ENCODE measurements at regions not wholly inside any gene's neighbourhood (a gene's known extent, or its start where the extent isn't known, plus 50 kb on each side); places are given as distances from the start of the nearest gene placed in this dataset.
A peak's percentile ranks its signal among the peaks of the same experiment; 100 is the strongest.
"Not testable (repeated sequence)": the region's sequence is repeated elsewhere in the genome, so short reads cannot be mapped to it uniquely, and the experiment has no call there.

DNA sequence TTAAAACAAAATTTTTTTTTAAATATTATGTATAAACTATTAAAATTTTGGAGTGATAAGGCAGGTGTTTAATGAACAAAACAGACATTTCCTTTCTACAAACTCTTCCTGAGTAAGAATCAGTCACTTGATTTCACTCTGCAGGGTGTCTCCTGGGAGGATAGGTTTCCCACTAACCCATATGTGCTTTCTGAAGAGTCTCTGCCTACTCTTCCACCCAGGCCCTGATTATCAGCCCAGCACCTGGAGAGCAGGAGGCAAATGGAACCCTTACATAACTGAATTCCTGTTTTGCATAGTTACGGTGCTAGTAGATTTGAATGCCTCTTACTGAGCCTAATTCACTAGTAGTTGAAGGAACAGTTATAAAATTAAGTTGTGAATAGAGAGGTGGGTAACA lies 1718.6 kb downstream of the SUCLG1 start:
- DNase-seq = no peak

DNA sequence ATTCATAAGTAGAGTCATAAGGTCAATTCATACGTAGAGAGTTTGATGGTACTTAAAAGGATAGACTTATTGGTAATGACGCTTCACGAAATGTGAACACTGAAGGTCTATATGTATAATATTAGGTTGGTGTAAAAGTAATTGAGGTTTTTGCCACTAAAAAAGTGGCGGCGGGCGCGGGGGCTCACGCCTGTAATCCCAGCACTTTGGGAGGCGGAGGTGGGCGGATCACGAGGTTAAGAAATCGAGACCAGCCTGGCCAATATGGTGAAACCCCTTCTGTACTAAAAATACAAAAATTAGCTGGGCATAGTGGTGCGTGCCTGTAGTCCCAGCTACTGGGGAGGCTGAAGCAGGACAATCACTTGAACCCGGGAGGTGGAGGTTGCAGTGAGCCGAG lies 1721.1 kb downstream of the SUCLG1 start:
- not testable (repeated sequence) for DNase-seq

DNA sequence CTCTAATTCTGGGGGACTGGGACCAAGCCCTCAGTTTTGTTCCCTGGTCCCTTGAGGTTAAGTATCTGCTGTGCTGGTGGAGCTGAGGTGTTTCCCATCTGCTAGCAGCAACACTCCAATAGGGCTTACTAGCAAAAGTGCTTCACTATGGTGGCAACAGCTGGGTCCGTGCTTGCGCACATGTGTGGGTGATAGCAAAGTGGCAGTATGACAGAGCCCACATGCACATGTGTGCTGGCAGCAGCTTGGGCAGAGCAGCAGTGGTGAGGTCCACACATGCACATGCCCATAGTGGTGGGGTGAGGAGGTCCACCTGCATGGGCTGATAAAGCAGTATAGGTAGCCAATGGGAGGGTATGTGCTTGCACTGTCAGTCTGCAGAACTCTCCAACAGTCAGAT lies 1723.7 kb downstream of the SUCLG1 start:
- DNase-seq = no peak

DNA sequence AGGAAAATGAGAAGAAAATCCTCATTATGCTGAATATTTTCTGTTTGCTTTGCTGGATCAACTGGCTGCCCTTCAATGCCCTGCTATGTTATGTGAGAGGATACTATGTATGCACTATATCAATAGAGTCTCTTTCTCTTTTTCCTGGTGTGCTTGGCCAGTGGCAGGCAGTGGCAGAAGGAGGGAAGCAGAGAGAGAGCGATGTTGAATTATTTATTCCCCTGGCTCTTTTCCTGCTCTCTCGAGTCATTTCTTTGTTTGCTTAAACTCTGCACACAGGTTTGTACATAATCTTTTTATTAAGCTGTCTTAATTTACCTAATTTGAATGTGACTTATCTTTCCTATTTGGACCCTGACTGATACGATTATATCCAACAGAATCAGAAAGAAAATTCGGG lies 1727.3 kb downstream of the SUCLG1 start:
- DNase-seq = peak; percentile 6

DNA sequence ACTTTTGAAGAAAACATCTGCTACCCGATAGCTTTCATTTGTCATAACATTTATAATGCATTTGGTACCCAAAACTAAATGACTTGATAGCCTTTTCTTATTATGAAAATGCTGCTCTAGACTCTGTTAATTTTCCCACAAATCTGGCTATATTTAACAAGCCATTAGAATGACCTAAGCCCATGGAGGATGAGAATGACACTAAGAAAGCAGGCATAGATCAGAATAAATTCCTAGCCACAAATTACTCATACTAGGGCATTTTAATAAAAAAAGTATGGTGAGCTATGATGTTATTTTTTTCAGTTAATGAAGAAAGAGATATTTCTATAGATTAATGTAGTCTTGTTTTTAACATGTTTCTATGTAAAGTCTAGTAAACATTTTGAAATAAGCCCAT lies 1728.3 kb downstream of the SUCLG1 start:
- DNase-seq = no peak

DNA sequence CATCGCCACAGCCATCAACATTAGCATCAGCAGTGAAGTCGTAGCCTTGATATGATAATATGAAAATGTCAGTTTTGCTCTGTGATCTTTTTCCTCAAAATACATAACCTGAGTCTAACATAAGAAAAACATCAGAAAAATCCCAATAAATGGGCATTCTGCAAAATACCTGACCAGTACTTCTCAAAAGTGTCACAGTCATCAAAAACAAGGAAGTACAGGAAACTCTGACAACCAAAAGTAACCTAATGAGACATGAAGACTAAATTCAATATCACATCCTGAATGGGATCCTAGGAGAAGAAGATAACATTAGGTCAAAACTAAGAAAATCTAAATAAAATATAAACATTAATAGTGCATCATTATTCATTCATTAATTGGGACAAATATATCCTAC lies 1731.0 kb downstream of the SUCLG1 start:
- DNase-seq = no peak

DNA sequence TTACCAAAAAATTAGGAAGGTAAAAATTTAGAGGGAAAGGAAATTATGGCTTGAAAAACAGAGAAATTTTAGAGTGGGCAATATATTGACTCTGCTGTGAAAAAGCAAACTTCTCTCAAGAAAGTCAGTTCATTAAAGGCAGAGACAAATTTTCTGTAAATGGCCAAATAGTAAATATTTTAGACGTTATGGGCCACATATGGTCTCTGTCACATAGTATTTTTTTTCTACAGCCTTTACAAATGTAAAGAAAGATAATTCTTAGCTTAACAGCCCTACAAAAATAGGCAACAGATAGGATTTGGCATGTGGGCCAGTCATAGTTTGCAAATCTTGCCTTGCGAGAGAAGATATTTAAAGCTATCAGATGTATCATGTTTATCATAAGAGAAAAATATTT lies 1750.4 kb downstream of the SUCLG1 start:
- DNase-seq = no peak

DNA sequence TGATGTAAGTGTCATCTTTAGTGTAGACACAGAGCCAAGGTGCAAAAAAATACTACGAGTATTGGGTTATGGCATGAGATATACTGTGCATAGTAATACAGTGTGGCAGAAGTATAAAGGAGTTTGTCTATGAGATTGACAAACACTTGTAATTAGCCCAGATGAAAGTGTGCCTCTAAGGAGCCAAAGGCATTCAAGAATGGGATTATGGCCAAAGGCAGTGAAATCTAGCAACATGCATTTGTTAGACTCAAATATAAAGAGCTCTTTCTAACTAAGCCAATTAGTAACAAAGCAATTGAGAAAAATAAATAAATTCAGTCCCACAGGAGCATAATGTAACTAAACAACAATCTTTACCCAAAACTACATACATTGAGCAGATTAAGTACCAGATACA lies 1761.8 kb downstream of the SUCLG1 start:
- no peak for DNase-seq

DNA sequence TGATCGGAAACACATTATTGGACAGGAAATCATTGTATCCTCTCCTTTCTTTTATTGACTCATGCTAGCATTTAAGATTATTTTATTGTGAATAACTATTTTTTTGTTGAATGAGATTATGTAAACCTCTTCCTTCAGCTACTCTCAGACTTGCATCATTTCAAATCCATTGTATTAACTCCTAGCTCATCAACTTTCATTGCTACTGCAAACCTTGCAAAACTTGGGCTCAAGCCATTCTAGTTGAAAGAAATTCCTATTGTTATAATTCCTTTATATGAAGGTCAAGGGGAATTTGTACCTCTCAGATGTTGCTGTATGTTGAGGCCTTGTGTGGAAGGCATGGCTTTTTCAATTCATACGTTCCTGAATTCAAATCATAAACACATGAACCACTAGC lies 1764.6 kb downstream of the SUCLG1 start:
- DNase-seq = no peak

DNA sequence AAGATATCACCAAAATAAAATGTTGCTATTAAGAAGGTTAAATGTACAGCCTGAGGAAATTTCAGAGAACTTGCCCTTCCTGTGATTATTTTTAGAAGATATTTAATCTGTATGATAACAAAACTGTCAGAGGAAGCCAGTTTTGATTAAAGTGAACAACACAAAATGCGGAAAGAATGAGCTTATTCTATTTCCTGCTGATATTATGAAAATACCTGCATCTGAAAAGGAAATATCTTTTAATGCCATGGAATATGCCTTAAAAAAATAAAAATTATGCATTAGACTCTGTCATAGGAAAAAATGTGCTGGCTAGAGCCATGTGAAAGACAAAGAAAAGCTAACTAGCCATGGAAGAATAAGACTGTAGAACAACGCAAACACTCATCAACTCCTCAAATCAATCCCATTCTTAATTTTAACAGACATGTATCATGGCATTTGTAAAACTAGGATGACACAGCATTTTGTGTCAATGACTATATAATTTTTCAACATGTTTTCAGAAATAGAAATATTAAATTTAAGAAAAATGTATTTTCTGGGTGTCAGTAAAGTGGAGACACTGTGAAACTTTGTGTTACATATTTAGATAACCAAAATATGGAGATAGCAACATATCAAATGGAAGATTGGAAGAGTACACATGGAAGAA lies 1768.2 kb downstream of the SUCLG1 start:
- DNase-seq = no peak

DNA sequence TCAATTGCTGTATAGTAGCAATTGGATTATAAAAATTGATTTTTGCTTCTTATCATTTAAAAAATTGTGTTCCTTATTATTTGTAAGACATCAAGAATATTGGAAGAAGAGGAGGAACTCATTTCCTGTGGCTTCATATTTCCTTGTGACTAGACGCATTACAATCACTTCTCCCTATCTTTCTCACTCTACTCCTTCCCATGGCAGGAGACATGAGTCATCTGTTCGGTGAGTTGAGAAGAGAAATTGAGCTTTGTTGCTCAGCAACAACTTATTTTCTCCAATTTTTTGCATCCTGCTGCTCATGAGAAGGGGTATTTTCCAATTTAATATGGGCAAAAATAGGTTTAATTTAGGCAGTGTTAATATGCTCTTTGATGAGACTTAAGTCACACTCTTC lies 1783.9 kb downstream of the SUCLG1 start:
- no peak for DNase-seq

DNA sequence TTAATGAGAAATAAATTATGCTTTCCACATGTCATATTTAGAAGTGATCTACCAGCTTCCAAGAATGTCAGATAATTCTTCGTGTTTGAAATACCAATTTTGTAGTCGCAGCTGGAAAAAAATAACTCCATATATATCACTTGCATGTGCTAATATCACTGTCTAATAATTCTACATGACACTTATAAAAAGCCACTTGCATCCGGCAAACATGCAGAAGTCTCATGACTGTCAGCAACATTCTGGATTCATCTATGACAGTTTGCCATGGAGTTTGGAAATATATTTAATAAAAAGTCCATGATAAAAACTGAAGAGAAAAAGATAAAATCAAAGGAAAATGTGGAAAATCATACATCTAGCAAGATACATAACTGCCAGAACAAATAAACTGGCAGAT lies 1784.4 kb downstream of the SUCLG1 start:
- no peak for DNase-seq

DNA sequence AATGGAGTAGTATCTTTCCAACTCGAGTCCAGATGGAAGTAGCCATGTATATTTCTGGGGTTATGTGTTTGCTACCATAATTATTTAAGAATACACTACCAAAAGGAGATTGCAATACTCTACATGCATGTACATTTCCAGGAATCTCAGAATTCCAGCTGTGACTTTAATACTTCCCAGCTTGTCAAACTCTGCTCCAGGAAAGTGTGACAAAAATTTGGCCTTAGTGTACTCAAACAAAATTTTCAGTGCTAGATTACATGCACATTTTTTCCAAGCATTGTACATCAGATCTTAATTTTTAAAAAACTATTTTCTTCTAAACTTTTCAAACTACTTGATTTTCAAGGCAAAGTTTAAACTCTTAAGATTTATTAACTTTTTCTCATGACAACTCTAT lies 1791.6 kb downstream of the SUCLG1 start:
- no peak for DNase-seq

DNA sequence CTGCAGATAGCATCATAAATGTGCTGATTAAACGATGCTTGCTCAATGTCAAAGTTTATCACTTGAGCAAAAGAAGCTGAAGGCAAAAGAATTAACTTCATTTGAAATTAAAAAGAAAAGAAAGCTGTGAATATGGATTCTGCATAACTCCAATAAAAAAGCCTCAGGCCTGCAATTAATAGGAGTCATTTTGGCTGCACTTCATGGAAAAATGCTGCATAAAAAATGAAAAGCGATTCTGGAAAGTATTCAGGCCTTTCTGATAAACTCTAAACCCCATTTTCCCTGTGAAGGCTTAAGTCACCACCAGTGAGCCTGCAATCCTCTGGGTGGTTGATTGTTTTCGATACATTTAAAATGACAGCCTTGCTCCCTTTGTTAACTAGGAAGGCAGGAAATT lies 1793.4 kb downstream of the SUCLG1 start:
- DNase-seq = no peak

DNA sequence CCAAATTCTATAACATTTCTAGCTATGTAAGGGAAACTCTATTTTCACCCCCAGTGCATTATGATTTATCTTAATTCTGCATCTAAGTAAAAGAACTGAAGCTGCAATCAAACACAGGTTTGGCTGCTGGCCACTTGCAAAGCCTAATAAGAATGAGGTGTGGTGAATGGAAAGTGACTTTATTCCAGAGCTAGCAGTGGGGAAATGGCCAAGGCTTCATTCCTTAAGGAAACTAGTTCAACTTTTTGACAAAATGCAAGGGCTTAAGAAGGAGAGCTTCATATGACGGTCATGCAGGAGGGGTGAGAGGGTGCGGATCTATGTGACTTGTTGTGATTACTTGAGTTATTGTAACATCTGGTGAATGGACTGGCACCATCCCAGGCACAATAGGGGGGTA lies 1802.0 kb downstream of the SUCLG1 start:
- DNase-seq = no peak

DNA sequence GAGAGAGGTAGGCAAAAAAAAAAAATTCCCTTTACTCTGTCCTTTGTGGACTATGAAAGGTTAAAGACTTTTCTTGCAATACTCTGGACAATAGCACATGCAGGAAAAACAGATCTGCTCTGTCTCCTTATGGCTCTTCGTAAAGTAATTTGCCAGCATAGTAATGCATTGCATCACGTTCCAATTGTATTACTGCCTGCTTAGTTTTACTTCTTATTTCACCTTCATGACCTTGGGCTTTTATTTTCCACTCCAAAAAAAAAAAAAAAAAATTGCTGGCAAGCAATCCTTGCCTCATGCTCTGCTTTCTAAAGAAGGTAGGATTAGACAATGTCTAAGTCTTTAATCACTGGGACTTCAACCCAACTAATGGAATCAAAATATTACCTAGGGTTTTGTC lies 1802.7 kb downstream of the SUCLG1 start:
- DNase-seq = no peak

DNA sequence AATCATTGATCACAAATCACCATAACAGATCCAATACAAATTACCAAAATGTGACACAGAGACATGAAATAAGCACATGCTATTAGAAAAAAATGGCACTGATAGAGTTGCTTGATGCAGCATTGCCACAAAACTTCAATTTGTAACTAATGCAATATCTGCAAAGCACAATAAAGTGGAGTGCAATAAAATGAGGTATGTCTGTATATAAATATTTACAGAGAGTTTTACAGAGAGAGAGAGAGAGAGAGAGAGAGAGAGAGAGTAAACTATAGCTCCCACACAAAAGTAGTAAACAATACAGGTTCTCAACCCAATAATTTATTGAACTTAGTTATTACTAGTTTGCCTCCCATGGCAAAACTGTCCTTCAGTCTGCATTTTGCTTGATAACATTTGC lies 1807.0 kb downstream of the SUCLG1 start:
- no peak for DNase-seq

DNA sequence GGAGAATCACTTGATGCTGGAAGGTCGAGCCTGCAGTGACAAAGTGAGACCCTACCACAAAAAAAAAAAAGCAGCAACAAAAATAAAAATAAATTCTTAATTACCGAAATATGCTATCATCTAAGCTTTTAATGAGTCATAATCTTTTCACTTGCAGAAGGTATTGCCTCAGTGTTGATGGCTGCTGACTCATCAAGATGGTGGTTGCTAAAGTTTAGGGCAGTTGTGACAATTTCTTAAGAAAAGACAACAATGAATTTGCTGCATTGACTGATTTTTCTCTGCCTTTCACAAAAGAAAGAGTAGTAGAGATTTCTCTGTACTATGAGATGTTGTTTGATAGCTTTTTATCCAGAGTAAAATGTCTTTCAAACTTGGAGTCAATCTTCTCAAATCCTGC lies 1809.0 kb downstream of the SUCLG1 start:
- DNase-seq = no peak

DNA sequence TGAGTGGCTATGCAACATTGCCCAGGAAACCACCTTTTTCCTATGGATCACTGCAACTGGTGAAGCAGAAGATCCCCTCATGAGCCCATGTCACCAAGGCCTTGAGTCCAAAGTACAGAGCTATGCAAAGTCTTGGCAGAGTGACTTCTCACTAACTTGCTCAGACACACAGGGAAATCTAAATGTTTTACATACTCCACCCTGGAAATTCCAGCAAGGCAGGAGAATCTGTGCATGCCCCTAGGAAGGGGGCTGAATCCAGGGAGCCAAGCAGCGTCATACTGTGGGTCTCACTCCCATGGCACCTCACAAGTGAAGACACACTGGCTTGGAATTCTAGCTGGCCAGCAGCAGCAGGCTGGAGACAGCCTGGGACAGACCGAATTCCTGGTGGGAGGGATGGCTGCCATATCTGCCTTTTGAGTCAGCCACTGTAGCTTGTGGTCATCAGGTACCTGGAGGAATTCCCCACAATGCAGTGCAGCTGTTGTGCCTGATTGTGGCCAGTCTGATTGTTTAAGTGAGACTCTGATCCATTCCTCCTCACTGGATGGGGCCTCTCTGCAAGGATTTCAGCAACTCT lies 1817.4 kb downstream of the SUCLG1 start:
- no peak for DNase-seq

DNA sequence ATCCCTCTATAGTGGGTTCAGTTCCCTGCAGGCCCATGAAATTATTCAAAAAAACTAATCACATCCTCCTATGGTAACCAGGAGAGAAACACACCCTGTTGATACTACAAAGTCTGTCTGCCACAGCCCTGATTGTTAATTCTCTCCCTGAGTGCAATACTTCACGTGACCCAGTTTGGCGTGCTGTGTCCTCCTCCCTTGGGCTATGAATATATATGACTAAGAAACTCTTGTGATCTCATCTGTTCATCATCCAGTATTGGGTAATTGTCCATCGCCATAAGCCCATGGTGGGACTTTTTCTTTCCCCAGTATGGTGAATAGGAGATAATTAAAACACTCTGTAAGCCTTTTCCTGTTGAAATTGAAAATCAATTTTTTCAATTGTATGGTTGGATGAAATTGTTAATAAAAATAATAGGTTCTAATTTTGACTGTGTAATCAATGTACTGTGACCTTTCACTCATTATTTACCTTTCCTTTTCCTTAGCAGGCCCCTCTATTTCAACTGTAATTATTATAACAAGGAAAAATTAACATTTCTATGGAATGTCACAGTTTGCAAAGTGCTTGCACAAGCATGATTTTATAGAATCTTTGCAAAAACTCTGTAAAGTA lies 1822.6 kb downstream of the SUCLG1 start:
- no peak for DNase-seq

DNA sequence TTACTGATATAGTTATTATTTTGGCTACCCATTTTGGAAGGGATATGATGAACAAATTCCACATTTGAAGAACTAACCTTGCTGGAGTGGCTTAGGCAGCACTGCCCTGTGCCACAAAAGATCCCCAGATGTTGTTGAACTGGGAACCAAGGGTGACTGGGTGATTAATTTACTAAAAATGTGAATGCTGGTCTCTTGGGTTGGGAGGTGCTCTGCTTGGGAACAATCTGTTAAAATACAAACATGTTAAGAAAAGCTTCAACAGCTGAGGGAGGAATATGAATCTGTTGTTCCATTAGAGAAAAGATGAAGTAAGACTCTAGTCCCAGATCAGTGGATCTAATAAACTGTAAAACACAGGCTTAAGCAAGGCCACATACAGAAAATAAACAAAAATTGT lies 1860.1 kb downstream of the SUCLG1 start:
- DNase-seq = no peak

DNA sequence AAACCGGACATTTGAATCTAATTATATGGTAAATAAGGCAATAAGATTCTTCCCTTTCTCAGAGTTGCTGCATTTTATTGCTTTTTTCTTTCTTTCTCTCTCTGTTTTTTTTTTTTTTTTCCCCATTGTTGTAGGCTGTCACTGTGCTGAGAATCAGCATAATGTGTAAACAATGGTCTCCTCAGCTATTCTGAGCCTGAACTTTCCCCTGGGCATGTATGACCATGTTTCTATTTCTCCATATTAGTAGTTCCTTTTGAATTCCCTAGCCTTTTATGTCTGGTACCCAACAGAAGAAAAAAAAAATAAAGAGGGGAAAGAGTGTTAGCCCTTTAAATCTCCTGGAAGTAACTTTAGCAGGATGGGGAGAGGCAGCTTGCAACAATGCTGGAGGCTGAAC lies 1862.5 kb downstream of the SUCLG1 start:
- DNase-seq = no peak

DNA sequence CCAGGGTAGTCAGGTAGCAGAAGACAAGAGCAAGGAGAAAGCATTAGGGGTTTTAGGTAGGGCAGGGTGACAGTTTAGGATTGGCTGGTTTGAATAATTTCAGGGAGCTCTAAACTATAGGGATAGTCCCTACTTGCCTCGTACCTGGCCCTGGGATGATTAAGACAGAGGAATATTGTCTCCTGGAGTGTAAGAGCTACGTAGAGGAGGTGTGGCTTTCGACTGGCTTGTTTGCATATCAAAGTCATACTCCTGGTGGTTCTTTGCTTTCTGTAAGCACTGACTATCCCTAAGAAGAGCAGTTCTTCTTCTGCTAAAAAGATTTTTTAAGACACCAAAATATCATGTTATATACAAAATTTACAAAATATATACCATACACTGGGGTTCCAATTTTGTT lies 1867.4 kb downstream of the SUCLG1 start:
- DNase-seq = no peak

DNA sequence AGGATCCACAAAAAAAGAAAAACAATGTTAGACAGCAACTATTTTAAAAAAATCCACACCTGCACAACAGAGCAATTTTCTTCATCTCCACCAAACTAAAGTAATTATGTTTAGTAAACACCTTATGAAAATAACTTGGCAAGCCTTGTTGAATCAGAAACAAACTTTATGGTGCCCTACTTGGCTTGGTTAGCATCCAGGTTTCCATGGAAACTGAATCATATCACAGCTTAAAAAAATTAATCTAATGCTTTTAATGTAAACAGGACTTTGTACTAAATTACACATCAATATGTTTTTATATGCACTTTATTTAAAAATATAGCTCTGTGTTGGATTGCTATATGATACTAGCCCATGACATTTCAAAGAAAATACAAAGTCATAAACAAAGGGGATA lies 1882.4 kb downstream of the SUCLG1 start:
- DNase-seq = no peak

DNA sequence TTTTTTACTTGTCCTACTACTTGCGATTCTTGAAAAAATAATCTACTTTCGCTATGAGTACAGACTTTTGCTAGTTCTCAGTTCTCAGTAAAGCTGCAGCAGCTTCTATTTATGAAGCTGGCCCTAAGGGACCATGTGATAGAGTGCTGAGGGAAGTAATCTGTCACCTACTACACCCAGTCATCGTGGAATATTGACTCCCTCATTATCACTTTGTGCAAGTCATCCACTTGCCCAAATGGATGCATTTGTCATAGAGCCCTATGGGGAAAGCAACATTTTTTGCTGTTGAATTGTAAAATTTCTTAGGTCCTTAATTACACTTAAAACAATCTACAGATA lies 1919.8 kb downstream of the SUCLG1 start:
- DNase-seq = no peak

Data from NCI-H1092 treated with DMSO at 0.1 percent for 48 hours (cell line).